ENCODE measurements at regions not wholly inside any gene's neighbourhood (a gene's known extent, or its start where the extent isn't known, plus 50 kb on each side); places are given as distances from the start of the nearest gene placed in this dataset.
"Not testable (repeated sequence)": the region's sequence is repeated elsewhere in the genome, so short reads cannot be mapped to it uniquely, and the experiment has no call there.

- peak; percentile 82 for DNase-seq
These were observed 92.7 kb downstream of the NCOR2 start for GRCh38 chr12:124474709-124475108.

- no peak for DNase-seq
These were observed 94.6 kb downstream of the NCOR2 start for GRCh38 chr12:124472690-124473279.

GRCh38 chr12:124471828-124472227 is 95.6 kb downstream of the NCOR2 start:
- DNase-seq, result no peak

GRCh38 chr12:124470806-124471205 is 96.6 kb downstream of the NCOR2 start:
- DNase-seq, result no peak

- no peak for DNase-seq
These were observed 97.3 kb downstream of the NCOR2 start for GRCh38 chr12:124470139-124470538.

GRCh38 chr12:124469193-124469888 is 98.1 kb downstream of the NCOR2 start:
- no peak for DNase-seq

GRCh38 chr12:124467549-124467948 is 99.9 kb downstream of the NCOR2 start:
- DNase-seq, result not testable (repeated sequence)

GRCh38 chr12:124466216-124467128 is 100.9 kb downstream of the NCOR2 start:
- DNase-seq, result peak; percentile 82

- no peak for DNase-seq
These were observed 101.9 kb downstream of the NCOR2 start for GRCh38 chr12:124465473-124465872.

- DNase-seq, result no peak
These were observed 102.6 kb downstream of the NCOR2 start for GRCh38 chr12:124464830-124465229.

GRCh38 chr12:124464062-124464461 is 103.3 kb downstream of the NCOR2 start:
- DNase-seq, result peak; percentile 73

GRCh38 chr12:124463341-124463921 is 104.0 kb downstream of the NCOR2 start:
- no peak for DNase-seq

GRCh38 chr12:124462750-124463149 is 104.7 kb downstream of the NCOR2 start:
- DNase-seq, result no peak

GRCh38 chr12:124461851-124462623 is 105.4 kb downstream of the NCOR2 start:
- DNase-seq, result no peak

- no peak for DNase-seq
These were observed 106.2 kb downstream of the NCOR2 start for GRCh38 chr12:124461241-124461673.

- DNase-seq, result no peak
These were observed 106.6 kb downstream of the NCOR2 start for GRCh38 chr12:124460771-124461170.

GRCh38 chr12:124459852-124460645 is 107.4 kb downstream of the NCOR2 start:
- no peak for DNase-seq

GRCh38 chr12:124458992-124459851 is 108.2 kb downstream of the NCOR2 start:
- no peak for DNase-seq

GRCh38 chr12:124458220-124458991 is 109.0 kb downstream of the NCOR2 start:
- DNase-seq, result no peak
